ENCODE measurements at regions not wholly inside any gene's neighbourhood (a gene's known extent, or its start where the extent isn't known, plus 50 kb on each side); places are given as distances from the start of the nearest gene placed in this dataset.

- no peak for TF ChIP-seq CTCF (IDR thresholded peaks at IDR 0.05)
- TF ChIP-seq POLR2A (IDR thresholded peaks at IDR 0.05): no peak
Observed at GRCh38 chr2:83261591-83262136, 1197.4 kb downstream of the SUCLG1 start.

Data from breast epithelium (tissue), 3 donors.